Testis (tissue), 2 donors: ENCODE measurements at regions not wholly inside any gene's neighbourhood (a gene's known extent, or its start where the extent isn't known, plus 50 kb on each side); places are given as distances from the start of the nearest gene placed in this dataset.

Source experiments
- DNase-seq: peaks from one replicate; pipeline ENCODE4 v3.0.0-alpha.2; 2019
- H3K27ac ChIP-seq, 2 donors: fragments of 200-600 bp; sonication (generic); one replicate each; pipeline ENCODE4 v1.5.1; 2019
- H3K27me3 ChIP-seq: fragments of 200-600 bp; sonication (generic); one replicate; pipeline ENCODE4 v1.5.1; 2019
- H3K36me3 ChIP-seq: fragments of 200-600 bp; sonication (generic); one replicate; pipeline ENCODE4 v1.5.1; 2017; ENCODE audit warnings: low read depth; ENCODE audit errors: missing control alignments
- H3K4me1 ChIP-seq: fragments of 200-600 bp; sonication (generic); one replicate; pipeline ENCODE4 v1.5.1; 2019
- H3K4me3 ChIP-seq, 2 donors: fragments of 200-600 bp; sonication (generic); one replicate each; pipeline ENCODE4 v1.5.1; 2017 to 2019
- H3K9me3 ChIP-seq: fragments of 200-600 bp; sonication (generic); one replicate; pipeline ENCODE4 v1.5.1; 2017
- POLR2A ChIP-seq: fragments of 450-650 bp; IDR thresholded peaks from one replicate; pipeline ENCODE4 v1.6.1; 2017; ENCODE audit warnings: antibody characterized with exemption, mild to moderate bottlenecking, moderate library complexity
- WGBS, 2 donors: methylation state at CpG; one replicate each; pipeline ENCODE4 v1.1.5; 2018; 5-methylcytosine and 5-hydroxymethylcytosine counted together
- intact Hi-C: fragments of 100-400 bp; cut with DNase I; formaldehyde crosslinking; loops from one replicate; pipeline ENCODE4 v1.15.1; 2023; ENCODE audit warnings: low total_unique reads
- TF ChIP-seq, protein P1 (sequence below), 3 experiments: fragments of 450-650 bp in 2 of 3; fragments of 200-600 bp in 1 of 3; sonication (generic) in 1 of 3; IDR thresholded peaks; one replicate each; pipeline ENCODE4 v1.5.1; 2016 to 2019; ENCODE audit warnings: antibody characterized with exemption in 3 of 3, mild to moderate bottlenecking in 2 of 3, moderate library complexity in 1 of 3

DNA sequence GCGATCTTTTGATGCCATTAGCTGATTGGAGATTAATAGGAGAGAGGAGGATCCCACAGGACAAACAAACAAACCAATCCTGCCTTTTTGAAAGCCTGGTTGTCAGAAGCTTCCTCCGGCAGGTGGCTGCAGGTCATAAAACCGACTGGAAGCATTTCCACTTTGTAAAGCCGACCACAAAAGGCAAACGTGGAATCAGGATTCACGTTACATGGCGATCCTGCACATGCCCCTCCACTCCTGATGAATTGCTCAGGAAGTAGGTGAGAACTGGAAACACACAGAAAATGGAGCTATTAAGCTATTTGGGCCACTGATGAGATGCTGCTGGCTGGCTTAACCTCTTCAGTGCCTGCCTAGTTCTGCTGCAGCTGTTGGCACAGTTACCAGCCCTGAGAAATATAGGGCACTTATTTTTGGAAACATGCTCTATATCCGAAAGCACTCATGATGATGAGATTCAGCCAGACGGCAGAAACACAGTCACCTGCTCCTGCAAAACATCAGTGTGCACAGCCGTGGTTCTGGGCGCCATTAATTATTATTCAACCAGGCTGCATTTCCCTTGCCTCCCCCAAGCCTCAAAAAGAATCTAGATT lies 110.3 kb upstream of the ST6GAL2 start:
- intact Hi-C loops: no loop called here
- TF ChIP-seq, protein P1, sequence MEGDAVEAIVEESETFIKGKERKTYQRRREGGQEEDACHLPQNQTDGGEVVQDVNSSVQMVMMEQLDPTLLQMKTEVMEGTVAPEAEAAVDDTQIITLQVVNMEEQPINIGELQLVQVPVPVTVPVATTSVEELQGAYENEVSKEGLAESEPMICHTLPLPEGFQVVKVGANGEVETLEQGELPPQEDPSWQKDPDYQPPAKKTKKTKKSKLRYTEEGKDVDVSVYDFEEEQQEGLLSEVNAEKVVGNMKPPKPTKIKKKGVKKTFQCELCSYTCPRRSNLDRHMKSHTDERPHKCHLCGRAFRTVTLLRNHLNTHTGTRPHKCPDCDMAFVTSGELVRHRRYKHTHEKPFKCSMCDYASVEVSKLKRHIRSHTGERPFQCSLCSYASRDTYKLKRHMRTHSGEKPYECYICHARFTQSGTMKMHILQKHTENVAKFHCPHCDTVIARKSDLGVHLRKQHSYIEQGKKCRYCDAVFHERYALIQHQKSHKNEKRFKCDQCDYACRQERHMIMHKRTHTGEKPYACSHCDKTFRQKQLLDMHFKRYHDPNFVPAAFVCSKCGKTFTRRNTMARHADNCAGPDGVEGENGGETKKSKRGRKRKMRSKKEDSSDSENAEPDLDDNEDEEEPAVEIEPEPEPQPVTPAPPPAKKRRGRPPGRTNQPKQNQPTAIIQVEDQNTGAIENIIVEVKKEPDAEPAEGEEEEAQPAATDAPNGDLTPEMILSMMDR (IDR thresholded peaks at IDR 0.05): no peak
- TF ChIP-seq POLR2A: no peak
- H3K27ac ChIP-seq: no peak overlapping the region
- H3K4me3 ChIP-seq: no peak overlapping the region
- WGBS, 2 donors: 52 to 58% methylated on average over 11 of the region's 11 CpGs
- no peaks in the 10 kb centered on the region for H3K4me1 ChIP-seq
- no peak for DNase-seq
- no peaks in the 10 kb centered on the region for H3K9me3 ChIP-seq
- H3K36me3 ChIP-seq: no peaks in the 10 kb centered on the region
- no peaks in the 10 kb centered on the region for H3K27me3 ChIP-seq

DNA sequence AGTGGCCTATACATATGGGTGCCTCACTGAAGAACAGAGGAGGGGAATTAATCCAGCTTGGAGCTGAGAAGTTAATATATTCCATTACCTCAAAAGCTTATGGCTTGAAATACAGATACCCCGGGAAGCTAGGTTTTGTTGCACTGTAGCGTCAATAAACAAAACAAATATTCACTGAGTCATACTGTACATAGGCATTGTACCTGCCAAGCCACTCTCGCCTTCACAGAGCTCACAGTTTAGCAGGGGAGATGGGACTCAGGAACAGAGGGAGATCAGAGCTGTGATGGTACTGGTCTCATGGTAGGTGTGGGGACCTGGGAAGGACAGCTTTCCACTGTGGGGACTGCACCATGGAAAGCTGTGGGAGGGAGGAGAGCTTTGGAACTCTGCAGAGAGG lies 111.2 kb upstream of the ST6GAL2 start:
- H3K9me3 ChIP-seq: no peaks in the 10 kb centered on the region
- 65 to 95% methylated on average over 3 of the region's 3 CpGs for WGBS, 2 donors
- intact Hi-C loops: no loop called here
- no peak overlapping the region for H3K27ac ChIP-seq
- H3K4me1 ChIP-seq: no peaks in the 10 kb centered on the region
- no peaks in the 10 kb centered on the region for H3K27me3 ChIP-seq
- TF ChIP-seq, protein P1 (IDR thresholded peaks at IDR 0.05): no peak
- no peak for TF ChIP-seq POLR2A
- H3K36me3 ChIP-seq: no peaks in the 10 kb centered on the region
- no peak overlapping the region for H3K4me3 ChIP-seq
- DNase-seq: no peak

DNA sequence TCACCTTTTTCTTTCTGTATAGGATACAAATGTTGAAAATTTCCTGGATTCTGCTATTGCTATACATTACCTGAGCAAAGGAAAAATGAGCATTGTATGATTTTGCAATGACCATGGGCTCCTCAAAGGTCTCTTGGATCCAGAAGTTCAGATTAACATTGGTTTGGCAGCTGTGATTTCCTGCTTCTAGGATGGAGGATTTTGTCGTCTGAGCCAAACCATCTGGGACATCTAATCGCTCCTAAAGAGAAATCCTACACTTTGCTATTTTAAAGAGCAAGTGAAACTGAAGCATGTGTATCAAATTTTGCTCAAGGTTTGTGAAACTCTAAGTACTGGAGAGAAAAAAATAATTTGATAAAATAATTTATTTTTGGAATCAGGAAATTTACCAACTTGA lies 115.1 kb upstream of the ST6GAL2 start:
- DNase-seq: no peak
- intact Hi-C loops: no loop called here
- TF ChIP-seq POLR2A: no peak
- TF ChIP-seq, protein P1 (IDR thresholded peaks at IDR 0.05): no peak
- 25 to 32% methylated on average over 2 of the region's 2 CpGs for WGBS, 2 donors
- no peaks in the 10 kb centered on the region for H3K4me1 ChIP-seq
- H3K4me3 ChIP-seq: no peak overlapping the region
- no peaks in the 10 kb centered on the region for H3K27me3 ChIP-seq
- H3K27ac ChIP-seq: no peak overlapping the region
- H3K9me3 ChIP-seq: no peaks in the 10 kb centered on the region
- no peaks in the 10 kb centered on the region for H3K36me3 ChIP-seq

DNA sequence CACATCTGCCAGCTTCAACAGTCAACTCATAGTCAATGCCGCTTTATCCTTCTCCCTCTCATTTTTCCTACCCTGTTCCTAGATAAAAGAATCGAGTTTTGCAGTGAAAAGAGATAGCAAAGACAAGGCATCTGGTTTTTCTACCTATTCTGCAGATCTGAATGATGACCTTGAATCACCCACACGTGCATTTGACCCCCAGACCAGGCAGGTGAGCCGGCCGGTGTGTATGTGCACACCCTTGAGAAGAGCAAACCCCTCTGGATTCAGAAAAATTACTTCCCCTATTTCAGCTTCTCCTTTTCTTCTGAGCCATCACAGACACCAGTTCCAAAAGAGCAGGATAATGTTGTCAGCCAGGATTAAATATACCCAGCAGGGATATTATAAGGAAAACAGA lies 115.6 kb upstream of the ST6GAL2 start:
- Histone ChIP-seq H3K4me1 (no peaks in the 10 kb centered on the region), H3K9me3 (no peaks in the 10 kb centered on the region), H3K4me3 (no peak overlapping the region), H3K27ac (no peak overlapping the region), H3K27me3 (no peaks in the 10 kb centered on the region), H3K36me3 (no peaks in the 10 kb centered on the region)
- intact Hi-C loops: no loop called here
- no peak for DNase-seq
- 64 to 66% methylated on average over 5 of the region's 5 CpGs for WGBS, 2 donors
- TF ChIP-seq POLR2A: no peak

DNA sequence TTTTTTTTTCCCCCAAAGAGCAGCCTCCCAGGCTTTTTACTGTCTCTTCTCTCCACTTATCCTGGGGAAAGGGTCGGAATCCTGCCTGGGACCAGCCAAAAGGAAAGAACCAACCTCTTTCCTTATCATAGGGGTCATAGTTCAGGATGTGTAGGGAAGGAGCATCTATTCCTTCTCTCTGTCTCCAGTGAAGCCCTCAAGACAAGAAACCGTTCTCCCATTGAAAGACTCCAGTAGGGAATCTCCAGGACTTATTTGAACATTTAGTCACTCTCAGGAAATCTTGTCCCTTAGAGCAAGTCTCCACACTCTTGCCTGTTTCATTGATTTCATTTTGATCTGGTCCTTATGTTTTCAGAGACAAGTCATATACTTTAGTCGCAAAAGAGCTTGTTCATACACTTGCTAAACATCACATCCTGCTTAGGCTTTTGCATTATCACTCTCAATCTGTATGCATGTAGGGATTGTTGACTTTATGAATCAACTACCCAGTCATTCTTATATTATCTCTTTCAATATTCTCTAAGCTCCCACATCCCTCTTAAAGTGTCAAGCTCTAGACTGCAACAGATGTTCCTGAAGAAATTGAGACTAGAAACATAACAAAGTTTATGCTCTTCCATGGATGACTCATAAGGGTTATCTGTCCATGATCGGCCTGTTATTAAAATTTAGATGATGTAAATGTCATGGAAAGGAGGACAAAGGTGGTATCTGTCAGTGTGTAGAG lies 116.2 kb upstream of the ST6GAL2 start:
- no peaks in the 10 kb centered on the region for H3K9me3 ChIP-seq
- no peaks in the 10 kb centered on the region for H3K27me3 ChIP-seq
- no peak overlapping the region for H3K27ac ChIP-seq
- TF ChIP-seq, protein P1 (IDR thresholded peaks at IDR 0.05): no peak
- TF ChIP-seq POLR2A: no peak
- H3K4me3 ChIP-seq: no peak overlapping the region
- 87% methylated on average over 4 of the region's 4 CpGs for WGBS, 2 donors
- H3K36me3 ChIP-seq: no peaks in the 10 kb centered on the region
- DNase-seq: no peak
- no peaks in the 10 kb centered on the region for H3K4me1 ChIP-seq
- intact Hi-C loops: no loop called here
